NCI-H2171 treated with DMSO at 0.1 percent for 48 hours (cell line): ENCODE measurements at regions not wholly inside any gene's neighbourhood (a gene's known extent, or its start where the extent isn't known, plus 50 kb on each side); places are given as distances from the start of the nearest gene placed in this dataset.
"Not testable (repeated sequence)": the region's sequence is repeated elsewhere in the genome, so short reads cannot be mapped to it uniquely, and the experiment has no call there.

ENCODE experiments used
- DNase-seq: peaks from one replicate; lab custom pipeline; 2025; lab: John Stamatoyannopoulos, UW

GRCh38 chr1:189654906-189655305, 822.8 kb downstream of the BRINP3 start:
- DNase-seq: no peak

GRCh38 chr1:189656628-189657530, 820.8 kb downstream of the BRINP3 start:
- peak; percentile 17 for DNase-seq

GRCh38 chr1:189657715-189658114, 819.9 kb downstream of the BRINP3 start:
- no peak for DNase-seq

GRCh38 chr1:189658381-189658780, 819.3 kb downstream of the BRINP3 start:
- DNase-seq: no peak

- no peak for DNase-seq
These were observed 817.9 kb downstream of the BRINP3 start for GRCh38 chr1:189659731-189660130.

GRCh38 chr1:189662190-189662589, 815.5 kb downstream of the BRINP3 start:
- no peak for DNase-seq

- no peak for DNase-seq
These were observed 807.8 kb downstream of the BRINP3 start for GRCh38 chr1:189669846-189670245.

- DNase-seq: no peak
These were observed 804.4 kb downstream of the BRINP3 start for GRCh38 chr1:189673217-189673616.

GRCh38 chr1:189675712-189676244, 801.9 kb downstream of the BRINP3 start:
- DNase-seq: no peak

GRCh38 chr1:189678779-189679178, 798.9 kb downstream of the BRINP3 start:
- no peak for DNase-seq

- DNase-seq: no peak
These were observed 796.3 kb downstream of the BRINP3 start for GRCh38 chr1:189681252-189681919.

GRCh38 chr1:189682591-189682990, 795.1 kb downstream of the BRINP3 start:
- DNase-seq: no peak

- DNase-seq: no peak
These were observed 791.4 kb downstream of the BRINP3 start for GRCh38 chr1:189686288-189686687.

- DNase-seq: no peak
These were observed 784.5 kb downstream of the BRINP3 start for GRCh38 chr1:189693140-189693539.

- DNase-seq: no peak
These were observed 781.4 kb downstream of the BRINP3 start for GRCh38 chr1:189696297-189696696.

- DNase-seq: no peak
These were observed 780.6 kb downstream of the BRINP3 start for GRCh38 chr1:189697113-189697512.

GRCh38 chr1:189701606-189702005, 776.1 kb downstream of the BRINP3 start:
- no peak for DNase-seq

GRCh38 chr1:189706594-189706993, 771.1 kb downstream of the BRINP3 start:
- DNase-seq: peak; percentile 10

- DNase-seq: no peak
These were observed 769.0 kb downstream of the BRINP3 start for GRCh38 chr1:189708674-189709073.

- DNase-seq: not testable (repeated sequence)
These were observed 759.4 kb downstream of the BRINP3 start for GRCh38 chr1:189718147-189718795.

- no peak for DNase-seq
These were observed 750.9 kb downstream of the BRINP3 start for GRCh38 chr1:189726806-189727205.

- DNase-seq: no peak
These were observed 726.4 kb downstream of the BRINP3 start for GRCh38 chr1:189751311-189751710.
